Fibroblast of lung (primary cell): ENCODE measurements at regions not wholly inside any gene's neighbourhood (a gene's known extent, or its start where the extent isn't known, plus 50 kb on each side); places are given as distances from the start of the nearest gene placed in this dataset.

ENCODE experiments used
- DNase-seq, 2 donors: peaks; one replicate each; pipeline versions ENCODE4 v3.0.0 to v3.0.0-alpha.2; 2010; ENCODE audit warnings: low read depth in 2 of 2
- H2AFZ ChIP-seq: 2 replicates; pipeline ENCODE4 v1.5.1; 2012; ENCODE audit warnings: low read length, control low read depth, inconsistent platforms
- H3K27ac ChIP-seq: 2 replicates; pipeline ENCODE4 v1.5.1; 2011; ENCODE audit warnings: low read length, control low read depth; ENCODE audit not compliant: insufficient read depth
- H3K27me3 ChIP-seq: 2 replicates; pipeline ENCODE4 v1.5.1; 2011; ENCODE audit warnings: mild to moderate bottlenecking, low read length; ENCODE audit not compliant: control insufficient read depth, insufficient read depth
- H3K36me3 ChIP-seq: 2 replicates; pipeline ENCODE4 v1.5.1; 2011; ENCODE audit warnings: low read length; ENCODE audit not compliant: control insufficient read depth, insufficient read depth
- H3K4me1 ChIP-seq: 2 replicates; pipeline ENCODE4 v1.5.1; 2011; ENCODE audit warnings: low read length; ENCODE audit not compliant: control insufficient read depth, insufficient read depth; ENCODE audit errors: extremely low read depth
- H3K4me2 ChIP-seq: 2 replicates; pipeline ENCODE4 v1.5.1; 2011; ENCODE audit warnings: low read length, control low read depth; ENCODE audit not compliant: insufficient read depth; ENCODE audit errors: extremely low read depth
- H3K4me3 ChIP-seq, 4 experiments: fragments of 200-600 bp in 1 of 4; sonication (generic) in 1 of 4; replicated peaks in 1 of 4; 2 replicates each; pipeline ENCODE4 v1.5.1; 2011 to 2016; ENCODE audit warnings: low read length in 4 of 4, low read depth in 3 of 4, mild to moderate bottlenecking in 3 of 4, control low read depth in 2 of 4, inconsistent platforms in 1 of 4, mixed read lengths in 1 of 4; ENCODE audit not compliant: insufficient read depth in 1 of 4; ENCODE audit errors: control extremely low read depth in 1 of 4
- H3K79me2 ChIP-seq: 2 replicates; pipeline ENCODE4 v1.5.1; 2012; ENCODE audit warnings: mild to moderate bottlenecking, low read length, inconsistent platforms; ENCODE audit not compliant: control insufficient read depth, insufficient read depth
- H3K9ac ChIP-seq: 2 replicates; pipeline ENCODE4 v1.5.1; 2011; ENCODE audit warnings: mild to moderate bottlenecking, low read length, control low read depth; ENCODE audit not compliant: insufficient read depth
- H3K9me3 ChIP-seq: 2 replicates; pipeline ENCODE4 v1.5.1; 2012; ENCODE audit warnings: low read depth, low read length; ENCODE audit not compliant: control insufficient read depth, insufficient read depth
- H4K20me1 ChIP-seq: 2 replicates; pipeline ENCODE4 v1.5.1; 2011; ENCODE audit warnings: low read length; ENCODE audit not compliant: control insufficient read depth, insufficient read depth; ENCODE audit errors: extremely low read depth
- CTCF ChIP-seq, 2 donors: IDR thresholded peaks in 1 of 2; conservative IDR thresholded peaks in 1 of 2; 1 replicate in 1 of 2; 2 replicates in 1 of 2; pipeline ENCODE4 v1.5.1; 2011 to 2012; ENCODE audit warnings: low read length in 2 of 2, control low read depth in 1 of 2, inconsistent platforms in 1 of 2, low read depth in 1 of 2, mild to moderate bottlenecking in 1 of 2
- EZH2 ChIP-seq: IDR thresholded peaks from 2 replicates; pipeline ENCODE4 v1.5.1; 2012; ENCODE audit warnings: low read length, control low read depth, mild to moderate bottlenecking; ENCODE audit errors: missing control alignments

DNA sequence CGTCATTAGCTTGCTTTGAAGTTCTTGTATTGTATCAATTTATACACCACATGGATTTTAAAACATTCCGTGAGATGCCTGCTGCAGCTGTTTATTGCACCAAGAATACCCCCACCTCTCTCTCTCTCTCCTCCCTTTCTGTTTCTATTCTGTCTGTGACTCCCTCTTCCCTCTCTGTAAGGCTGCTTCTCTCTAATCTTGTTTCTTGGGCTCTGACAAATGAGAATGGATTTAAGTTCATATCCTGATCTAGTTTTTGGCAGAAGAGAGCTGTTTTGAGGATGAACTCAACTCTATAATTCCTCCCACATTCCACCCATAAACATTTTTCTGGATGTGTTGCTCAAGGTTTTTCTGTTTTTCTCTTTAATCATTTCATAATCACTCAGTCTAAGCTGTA, 144.3 kb upstream of the FRY start:
- Histone ChIP-seq H3K27ac (no peak overlapping the region), H2AFZ (no peak overlapping the region), H4K20me1 (no peaks in the 10 kb centered on the region), H3K4me3 (no peak overlapping the region), H3K27me3 (no peaks in the 10 kb centered on the region), H3K4me1 (peaks cover 9% of the 10 kb centered on the region), H3K9me3 (no peaks in the 10 kb centered on the region), H3K36me3 (no peaks in the 10 kb centered on the region), H3K4me2 (peak overlapping the region; percentile 32), H3K79me2 (no peaks in the 10 kb centered on the region), H3K9ac (no peak overlapping the region)
- TF ChIP-seq EZH2 (no peak), CTCF (conservative IDR thresholded peaks at IDR 0.05 in 1 of 2, IDR thresholded peaks at IDR 0.05 in 1 of 2; ENCODE audit: low read depth in 1 of 2, low read length in 2 of 2) (no peak)
- peak; percentile 50 to 53 for DNase-seq

- Histone ChIP-seq H3K4me2 (no peak overlapping the region), H3K9me3 (no peaks in the 10 kb centered on the region), H3K4me1 (peaks cover 9% of the 10 kb centered on the region), H3K9ac (no peak overlapping the region), H2AFZ (no peak overlapping the region), H3K27ac (no peak overlapping the region), H3K27me3 (no peaks in the 10 kb centered on the region), H3K36me3 (no peaks in the 10 kb centered on the region), H3K79me2 (no peaks in the 10 kb centered on the region), H3K4me3 (no peak overlapping the region), H4K20me1 (no peaks in the 10 kb centered on the region)
- no peak for TF ChIP-seq EZH2
- peak in 1 of 2 donors; percentile 15 for DNase-seq
Observed at GRCh38 chr13:31890946-31891345, 140.6 kb upstream of the FRY start.

- no peaks in the 10 kb centered on the region for H3K79me2 ChIP-seq
- no peak overlapping the region for H2AFZ ChIP-seq
- no peaks in the 10 kb centered on the region for H3K27me3 ChIP-seq
- no peak overlapping the region for H3K27ac ChIP-seq
- H3K4me1 ChIP-seq, result peaks cover 9% of the 10 kb centered on the region
- no peak overlapping the region for H3K9ac ChIP-seq
- H3K4me2 ChIP-seq, result no peak overlapping the region
- no peaks in the 10 kb centered on the region for H3K9me3 ChIP-seq
- no peaks in the 10 kb centered on the region for H4K20me1 ChIP-seq
- no peak for DNase-seq
- TF ChIP-seq CTCF (conservative IDR thresholded peaks at IDR 0.05 in 1 of 2, IDR thresholded peaks at IDR 0.05 in 1 of 2; ENCODE audit: low read depth in 1 of 2, low read length in 2 of 2) (no peak), EZH2 (no peak)
- H3K4me3 ChIP-seq, result no peak overlapping the region
- no peaks in the 10 kb centered on the region for H3K36me3 ChIP-seq
Observed at GRCh38 chr13:31891472-31891871, 140.1 kb upstream of the FRY start.
